ENCODE measurements at regions not wholly inside any gene's neighbourhood (a gene's known extent, or its start where the extent isn't known, plus 50 kb on each side); places are given as distances from the start of the nearest gene placed in this dataset.

GRCh38 chr2:82694431-82694830 lies 1764.6 kb downstream of the SUCLG1 start:
- no peak for DNase-seq (ENCODE audit: low read depth in 3 of 3)

GRCh38 chr2:82690757-82691411 lies 1768.2 kb downstream of the SUCLG1 start:
- no peak for DNase-seq (ENCODE audit: low read depth in 3 of 3)

- no peak for DNase-seq (ENCODE audit: low read depth in 3 of 3)
Measured at GRCh38 chr2:82675186-82675585, 1783.9 kb downstream of the SUCLG1 start.

DNA sequence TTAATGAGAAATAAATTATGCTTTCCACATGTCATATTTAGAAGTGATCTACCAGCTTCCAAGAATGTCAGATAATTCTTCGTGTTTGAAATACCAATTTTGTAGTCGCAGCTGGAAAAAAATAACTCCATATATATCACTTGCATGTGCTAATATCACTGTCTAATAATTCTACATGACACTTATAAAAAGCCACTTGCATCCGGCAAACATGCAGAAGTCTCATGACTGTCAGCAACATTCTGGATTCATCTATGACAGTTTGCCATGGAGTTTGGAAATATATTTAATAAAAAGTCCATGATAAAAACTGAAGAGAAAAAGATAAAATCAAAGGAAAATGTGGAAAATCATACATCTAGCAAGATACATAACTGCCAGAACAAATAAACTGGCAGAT lies 1784.4 kb downstream of the SUCLG1 start:
- no peak for DNase-seq (ENCODE audit: low read depth in 3 of 3)

GRCh38 chr2:82667491-82667890 lies 1791.6 kb downstream of the SUCLG1 start:
- DNase-seq (ENCODE audit: low read depth in 3 of 3) = no peak

GRCh38 chr2:82665691-82666090 lies 1793.4 kb downstream of the SUCLG1 start:
- no peak for DNase-seq (ENCODE audit: low read depth in 3 of 3)

GRCh38 chr2:82657106-82657505 lies 1802.0 kb downstream of the SUCLG1 start:
- DNase-seq (ENCODE audit: low read depth in 3 of 3) = no peak

- DNase-seq (ENCODE audit: low read depth in 3 of 3) = no peak
Measured at GRCh38 chr2:82656420-82656819, 1802.7 kb downstream of the SUCLG1 start.

GRCh38 chr2:82652117-82652516 lies 1807.0 kb downstream of the SUCLG1 start:
- DNase-seq (ENCODE audit: low read depth in 3 of 3) = no peak

DNA sequence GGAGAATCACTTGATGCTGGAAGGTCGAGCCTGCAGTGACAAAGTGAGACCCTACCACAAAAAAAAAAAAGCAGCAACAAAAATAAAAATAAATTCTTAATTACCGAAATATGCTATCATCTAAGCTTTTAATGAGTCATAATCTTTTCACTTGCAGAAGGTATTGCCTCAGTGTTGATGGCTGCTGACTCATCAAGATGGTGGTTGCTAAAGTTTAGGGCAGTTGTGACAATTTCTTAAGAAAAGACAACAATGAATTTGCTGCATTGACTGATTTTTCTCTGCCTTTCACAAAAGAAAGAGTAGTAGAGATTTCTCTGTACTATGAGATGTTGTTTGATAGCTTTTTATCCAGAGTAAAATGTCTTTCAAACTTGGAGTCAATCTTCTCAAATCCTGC lies 1809.0 kb downstream of the SUCLG1 start:
- no peak for DNase-seq (ENCODE audit: low read depth in 3 of 3)

DNA sequence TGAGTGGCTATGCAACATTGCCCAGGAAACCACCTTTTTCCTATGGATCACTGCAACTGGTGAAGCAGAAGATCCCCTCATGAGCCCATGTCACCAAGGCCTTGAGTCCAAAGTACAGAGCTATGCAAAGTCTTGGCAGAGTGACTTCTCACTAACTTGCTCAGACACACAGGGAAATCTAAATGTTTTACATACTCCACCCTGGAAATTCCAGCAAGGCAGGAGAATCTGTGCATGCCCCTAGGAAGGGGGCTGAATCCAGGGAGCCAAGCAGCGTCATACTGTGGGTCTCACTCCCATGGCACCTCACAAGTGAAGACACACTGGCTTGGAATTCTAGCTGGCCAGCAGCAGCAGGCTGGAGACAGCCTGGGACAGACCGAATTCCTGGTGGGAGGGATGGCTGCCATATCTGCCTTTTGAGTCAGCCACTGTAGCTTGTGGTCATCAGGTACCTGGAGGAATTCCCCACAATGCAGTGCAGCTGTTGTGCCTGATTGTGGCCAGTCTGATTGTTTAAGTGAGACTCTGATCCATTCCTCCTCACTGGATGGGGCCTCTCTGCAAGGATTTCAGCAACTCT lies 1817.4 kb downstream of the SUCLG1 start:
- no peak for DNase-seq (ENCODE audit: low read depth in 3 of 3)

DNA sequence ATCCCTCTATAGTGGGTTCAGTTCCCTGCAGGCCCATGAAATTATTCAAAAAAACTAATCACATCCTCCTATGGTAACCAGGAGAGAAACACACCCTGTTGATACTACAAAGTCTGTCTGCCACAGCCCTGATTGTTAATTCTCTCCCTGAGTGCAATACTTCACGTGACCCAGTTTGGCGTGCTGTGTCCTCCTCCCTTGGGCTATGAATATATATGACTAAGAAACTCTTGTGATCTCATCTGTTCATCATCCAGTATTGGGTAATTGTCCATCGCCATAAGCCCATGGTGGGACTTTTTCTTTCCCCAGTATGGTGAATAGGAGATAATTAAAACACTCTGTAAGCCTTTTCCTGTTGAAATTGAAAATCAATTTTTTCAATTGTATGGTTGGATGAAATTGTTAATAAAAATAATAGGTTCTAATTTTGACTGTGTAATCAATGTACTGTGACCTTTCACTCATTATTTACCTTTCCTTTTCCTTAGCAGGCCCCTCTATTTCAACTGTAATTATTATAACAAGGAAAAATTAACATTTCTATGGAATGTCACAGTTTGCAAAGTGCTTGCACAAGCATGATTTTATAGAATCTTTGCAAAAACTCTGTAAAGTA lies 1822.6 kb downstream of the SUCLG1 start:
- DNase-seq (ENCODE audit: low read depth in 3 of 3) = no peak

- DNase-seq (ENCODE audit: low read depth in 3 of 3) = no peak
Measured at GRCh38 chr2:82599021-82599420, 1860.1 kb downstream of the SUCLG1 start.

DNA sequence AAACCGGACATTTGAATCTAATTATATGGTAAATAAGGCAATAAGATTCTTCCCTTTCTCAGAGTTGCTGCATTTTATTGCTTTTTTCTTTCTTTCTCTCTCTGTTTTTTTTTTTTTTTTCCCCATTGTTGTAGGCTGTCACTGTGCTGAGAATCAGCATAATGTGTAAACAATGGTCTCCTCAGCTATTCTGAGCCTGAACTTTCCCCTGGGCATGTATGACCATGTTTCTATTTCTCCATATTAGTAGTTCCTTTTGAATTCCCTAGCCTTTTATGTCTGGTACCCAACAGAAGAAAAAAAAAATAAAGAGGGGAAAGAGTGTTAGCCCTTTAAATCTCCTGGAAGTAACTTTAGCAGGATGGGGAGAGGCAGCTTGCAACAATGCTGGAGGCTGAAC lies 1862.5 kb downstream of the SUCLG1 start:
- no peak for DNase-seq (ENCODE audit: low read depth in 3 of 3)

- no peak for DNase-seq (ENCODE audit: low read depth in 3 of 3)
Measured at GRCh38 chr2:82591718-82592117, 1867.4 kb downstream of the SUCLG1 start.

- no peak for DNase-seq (ENCODE audit: low read depth in 3 of 3)
Measured at GRCh38 chr2:82576656-82577055, 1882.4 kb downstream of the SUCLG1 start.

DNA sequence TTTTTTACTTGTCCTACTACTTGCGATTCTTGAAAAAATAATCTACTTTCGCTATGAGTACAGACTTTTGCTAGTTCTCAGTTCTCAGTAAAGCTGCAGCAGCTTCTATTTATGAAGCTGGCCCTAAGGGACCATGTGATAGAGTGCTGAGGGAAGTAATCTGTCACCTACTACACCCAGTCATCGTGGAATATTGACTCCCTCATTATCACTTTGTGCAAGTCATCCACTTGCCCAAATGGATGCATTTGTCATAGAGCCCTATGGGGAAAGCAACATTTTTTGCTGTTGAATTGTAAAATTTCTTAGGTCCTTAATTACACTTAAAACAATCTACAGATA lies 1919.8 kb downstream of the SUCLG1 start:
- DNase-seq (ENCODE audit: low read depth in 3 of 3) = no peak

DNA sequence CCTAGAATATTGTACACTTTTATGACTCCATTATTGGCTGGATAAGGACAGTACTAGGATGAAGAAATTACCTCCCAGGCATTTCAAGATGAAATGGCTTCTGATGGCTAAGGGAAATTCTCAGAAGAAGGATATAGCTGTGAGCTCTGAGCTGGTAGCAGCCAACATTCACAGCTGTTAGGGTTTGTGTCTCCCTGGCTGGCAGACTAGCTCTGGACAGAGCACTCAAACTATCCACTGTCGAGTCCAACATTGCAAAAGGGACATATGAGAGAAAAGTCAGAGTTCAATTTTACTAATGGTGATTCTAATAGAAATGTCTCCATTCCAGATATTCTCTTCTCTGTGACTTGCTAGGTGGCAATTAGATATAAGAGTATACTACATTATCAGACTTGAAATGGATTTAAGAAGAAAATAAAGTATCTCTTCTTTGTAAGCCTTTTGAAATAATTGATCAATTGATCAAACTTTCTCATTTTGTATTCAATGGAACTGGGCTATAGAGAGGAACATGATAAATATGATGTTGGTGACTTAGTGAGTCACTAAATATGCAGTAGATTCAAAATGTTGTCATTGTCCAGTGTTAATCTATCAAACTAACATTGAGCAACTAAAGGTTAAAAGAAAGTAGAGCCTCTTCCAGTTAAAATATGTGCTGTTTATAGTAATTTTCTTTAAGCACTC lies 1920.3 kb downstream of the SUCLG1 start:
- DNase-seq (ENCODE audit: low read depth in 3 of 3) = no peak

DNA sequence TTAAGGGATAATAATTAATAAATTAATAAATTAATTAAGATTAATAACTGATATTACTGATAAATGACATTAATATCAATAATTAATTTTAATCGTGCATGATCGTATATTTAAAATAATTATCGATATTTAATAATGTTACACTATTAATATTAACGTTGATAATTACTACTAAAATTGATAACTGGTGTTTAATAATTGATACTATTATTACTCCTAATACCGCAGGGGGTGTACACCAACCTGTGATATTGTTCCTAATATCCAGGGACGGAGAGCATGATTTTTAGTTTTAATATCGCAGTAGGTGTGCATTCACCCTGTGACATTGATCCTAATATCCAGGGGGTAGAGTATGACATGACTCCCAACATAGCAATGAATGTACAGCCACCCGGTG lies 1930.8 kb downstream of the SUCLG1 start:
- no peak for DNase-seq (ENCODE audit: low read depth in 3 of 3)

- DNase-seq (ENCODE audit: low read depth in 3 of 3) = no peak
Measured at GRCh38 chr2:82527124-82527523, 1932.0 kb downstream of the SUCLG1 start.

- DNase-seq (ENCODE audit: low read depth in 3 of 3) = no peak
Measured at GRCh38 chr2:82526277-82526676, 1932.8 kb downstream of the SUCLG1 start.

DNA sequence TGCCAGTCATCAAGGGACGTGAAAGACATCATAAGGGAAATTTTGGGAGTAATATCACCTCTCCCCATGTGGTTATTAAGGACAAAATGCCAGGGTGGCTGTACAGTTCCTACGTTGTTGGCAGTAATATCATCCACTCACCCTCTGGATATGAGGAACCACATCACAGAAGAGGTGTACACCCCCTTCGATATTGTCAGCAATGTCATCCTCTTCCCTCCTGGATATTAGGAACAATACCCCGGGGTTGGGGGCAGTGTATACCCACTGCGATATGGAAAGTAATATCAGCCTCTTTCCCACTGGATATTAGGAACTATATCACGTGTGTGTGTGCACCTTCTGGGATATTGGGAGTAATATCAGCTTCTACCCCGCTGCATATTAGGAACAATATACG lies 1933.3 kb downstream of the SUCLG1 start:
- no peak for DNase-seq (ENCODE audit: low read depth in 3 of 3)

DNA sequence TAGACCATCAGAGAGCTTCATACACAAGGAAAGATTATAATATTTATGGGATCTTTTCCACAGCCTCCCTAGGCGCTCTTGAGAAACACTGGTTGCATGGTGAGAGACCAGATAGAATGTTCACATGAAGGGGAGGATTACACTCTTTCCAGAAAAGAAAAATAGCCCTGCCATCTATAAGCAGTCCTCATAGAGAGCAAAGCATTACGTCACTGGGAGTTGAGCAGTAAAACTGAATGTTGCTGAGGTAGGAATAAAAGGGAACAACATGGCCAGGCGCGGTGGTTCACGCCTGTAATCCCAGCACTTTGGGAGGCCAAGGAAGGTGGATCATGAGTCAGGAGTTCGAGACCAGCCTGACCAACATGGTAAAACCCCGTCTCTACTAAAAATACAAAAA lies 1934.3 kb downstream of the SUCLG1 start:
- DNase-seq (ENCODE audit: low read depth in 3 of 3) = no peak

All from stimulated activated CD4-positive, alpha-beta T cell treated with anti-CD3 and anti-CD28 coated beads, TNF-alpha, amount 100 ng/mL, for 4 hours (primary cell).